Fibroblast of lung (primary cell): ENCODE measurements at regions not wholly inside any gene's neighbourhood (a gene's known extent, or its start where the extent isn't known, plus 50 kb on each side); places are given as distances from the start of the nearest gene placed in this dataset.
"Not testable (repeated sequence)": the region's sequence is repeated elsewhere in the genome, so short reads cannot be mapped to it uniquely, and the experiment has no call there.

Experiments
- DNase-seq, 2 donors: peaks; one replicate each; pipeline versions ENCODE4 v3.0.0 to v3.0.0-alpha.2; 2010; ENCODE audit warnings: low read depth in 2 of 2
- H2AFZ ChIP-seq: 2 replicates; pipeline ENCODE4 v1.5.1; 2012; ENCODE audit warnings: low read length, control low read depth, inconsistent platforms
- H3K27ac ChIP-seq: 2 replicates; pipeline ENCODE4 v1.5.1; 2011; ENCODE audit warnings: low read length, control low read depth; ENCODE audit not compliant: insufficient read depth
- H3K27me3 ChIP-seq: 2 replicates; pipeline ENCODE4 v1.5.1; 2011; ENCODE audit warnings: mild to moderate bottlenecking, low read length; ENCODE audit not compliant: control insufficient read depth, insufficient read depth
- H3K36me3 ChIP-seq: 2 replicates; pipeline ENCODE4 v1.5.1; 2011; ENCODE audit warnings: low read length; ENCODE audit not compliant: control insufficient read depth, insufficient read depth
- H3K4me1 ChIP-seq: 2 replicates; pipeline ENCODE4 v1.5.1; 2011; ENCODE audit warnings: low read length; ENCODE audit not compliant: control insufficient read depth, insufficient read depth; ENCODE audit errors: extremely low read depth
- H3K4me2 ChIP-seq: 2 replicates; pipeline ENCODE4 v1.5.1; 2011; ENCODE audit warnings: low read length, control low read depth; ENCODE audit not compliant: insufficient read depth; ENCODE audit errors: extremely low read depth
- H3K4me3 ChIP-seq, 4 experiments: fragments of 200-600 bp in 1 of 4; sonication (generic) in 1 of 4; replicated peaks in 1 of 4; 2 replicates each; pipeline ENCODE4 v1.5.1; 2011 to 2016; ENCODE audit warnings: low read length in 4 of 4, low read depth in 3 of 4, mild to moderate bottlenecking in 3 of 4, control low read depth in 2 of 4, inconsistent platforms in 1 of 4, mixed read lengths in 1 of 4; ENCODE audit not compliant: insufficient read depth in 1 of 4; ENCODE audit errors: control extremely low read depth in 1 of 4
- H3K79me2 ChIP-seq: 2 replicates; pipeline ENCODE4 v1.5.1; 2012; ENCODE audit warnings: mild to moderate bottlenecking, low read length, inconsistent platforms; ENCODE audit not compliant: control insufficient read depth, insufficient read depth
- H3K9ac ChIP-seq: 2 replicates; pipeline ENCODE4 v1.5.1; 2011; ENCODE audit warnings: mild to moderate bottlenecking, low read length, control low read depth; ENCODE audit not compliant: insufficient read depth
- H3K9me3 ChIP-seq: 2 replicates; pipeline ENCODE4 v1.5.1; 2012; ENCODE audit warnings: low read depth, low read length; ENCODE audit not compliant: control insufficient read depth, insufficient read depth
- H4K20me1 ChIP-seq: 2 replicates; pipeline ENCODE4 v1.5.1; 2011; ENCODE audit warnings: low read length; ENCODE audit not compliant: control insufficient read depth, insufficient read depth; ENCODE audit errors: extremely low read depth
- EZH2 ChIP-seq: IDR thresholded peaks from 2 replicates; pipeline ENCODE4 v1.5.1; 2012; ENCODE audit warnings: low read length, control low read depth, mild to moderate bottlenecking; ENCODE audit errors: missing control alignments
- TF ChIP-seq, protein P1 (sequence below), 2 donors: IDR thresholded peaks in 1 of 2; conservative IDR thresholded peaks in 1 of 2; 1 replicate in 1 of 2; 2 replicates in 1 of 2; pipeline ENCODE4 v1.5.1; 2011 to 2012; ENCODE audit warnings: low read length in 2 of 2, control low read depth in 1 of 2, inconsistent platforms in 1 of 2, low read depth in 1 of 2, mild to moderate bottlenecking in 1 of 2

DNA sequence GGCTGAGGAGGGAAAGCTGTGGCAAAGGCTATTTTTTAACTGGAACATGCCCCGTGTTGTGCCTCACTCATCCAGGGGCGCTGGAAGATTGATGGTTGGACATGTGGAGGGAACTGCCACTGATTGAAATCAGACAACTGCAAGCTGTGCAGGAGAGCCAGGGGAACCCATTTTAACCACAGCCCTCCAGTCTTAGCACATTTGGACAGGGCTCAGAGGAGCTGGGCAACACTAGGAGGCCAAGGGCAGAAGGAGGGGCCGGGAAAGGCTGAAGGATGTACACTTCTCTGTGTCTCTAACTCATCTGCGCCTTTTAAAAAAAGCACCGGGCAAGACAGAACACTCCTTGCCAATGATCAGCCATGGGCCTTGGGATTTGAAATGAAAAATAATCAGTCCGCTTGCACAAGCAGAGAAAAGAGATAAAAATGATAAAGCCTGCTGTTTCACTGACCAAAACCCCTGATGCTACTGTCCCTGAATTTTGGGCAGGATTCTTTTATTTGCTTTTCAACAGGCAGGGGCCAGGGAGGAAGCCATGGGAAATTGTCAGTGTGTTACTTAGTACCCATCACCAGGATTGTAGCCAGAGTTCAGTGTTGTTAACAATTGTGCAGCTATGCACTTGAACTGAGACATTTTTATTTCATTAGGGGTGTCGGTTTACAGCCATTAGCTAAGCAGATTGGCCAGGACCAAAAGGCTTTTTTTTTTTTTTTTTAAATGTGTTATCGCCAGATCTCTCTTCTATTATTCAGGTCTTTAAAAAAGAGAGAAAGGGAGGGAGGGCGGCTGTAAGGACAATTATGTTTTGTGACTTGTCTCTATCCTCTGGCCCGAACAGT lies 109.3 kb upstream of the EYA4 start:
- H3K27ac ChIP-seq, result no peak overlapping the region
- H3K27me3 ChIP-seq, result no peaks in the 10 kb centered on the region
- H4K20me1 ChIP-seq, result no peaks in the 10 kb centered on the region
- no peaks in the 10 kb centered on the region for H3K9me3 ChIP-seq
- no peak overlapping the region for H3K4me2 ChIP-seq
- TF ChIP-seq, protein P1, sequence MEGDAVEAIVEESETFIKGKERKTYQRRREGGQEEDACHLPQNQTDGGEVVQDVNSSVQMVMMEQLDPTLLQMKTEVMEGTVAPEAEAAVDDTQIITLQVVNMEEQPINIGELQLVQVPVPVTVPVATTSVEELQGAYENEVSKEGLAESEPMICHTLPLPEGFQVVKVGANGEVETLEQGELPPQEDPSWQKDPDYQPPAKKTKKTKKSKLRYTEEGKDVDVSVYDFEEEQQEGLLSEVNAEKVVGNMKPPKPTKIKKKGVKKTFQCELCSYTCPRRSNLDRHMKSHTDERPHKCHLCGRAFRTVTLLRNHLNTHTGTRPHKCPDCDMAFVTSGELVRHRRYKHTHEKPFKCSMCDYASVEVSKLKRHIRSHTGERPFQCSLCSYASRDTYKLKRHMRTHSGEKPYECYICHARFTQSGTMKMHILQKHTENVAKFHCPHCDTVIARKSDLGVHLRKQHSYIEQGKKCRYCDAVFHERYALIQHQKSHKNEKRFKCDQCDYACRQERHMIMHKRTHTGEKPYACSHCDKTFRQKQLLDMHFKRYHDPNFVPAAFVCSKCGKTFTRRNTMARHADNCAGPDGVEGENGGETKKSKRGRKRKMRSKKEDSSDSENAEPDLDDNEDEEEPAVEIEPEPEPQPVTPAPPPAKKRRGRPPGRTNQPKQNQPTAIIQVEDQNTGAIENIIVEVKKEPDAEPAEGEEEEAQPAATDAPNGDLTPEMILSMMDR (conservative IDR thresholded peaks at IDR 0.05 in 1 of 2, IDR thresholded peaks at IDR 0.05 in 1 of 2; ENCODE audit: low read depth in 1 of 2, low read length in 2 of 2), result no peak
- no peak for TF ChIP-seq EZH2
- H3K79me2 ChIP-seq, result no peaks in the 10 kb centered on the region
- H2AFZ ChIP-seq, result no peak overlapping the region
- H3K9ac ChIP-seq, result no peak overlapping the region
- no peak overlapping the region for H3K4me3 ChIP-seq
- no peaks in the 10 kb centered on the region for H3K36me3 ChIP-seq
- no peaks in the 10 kb centered on the region for H3K4me1 ChIP-seq
- peak; percentile 64 to 71 for DNase-seq

DNA sequence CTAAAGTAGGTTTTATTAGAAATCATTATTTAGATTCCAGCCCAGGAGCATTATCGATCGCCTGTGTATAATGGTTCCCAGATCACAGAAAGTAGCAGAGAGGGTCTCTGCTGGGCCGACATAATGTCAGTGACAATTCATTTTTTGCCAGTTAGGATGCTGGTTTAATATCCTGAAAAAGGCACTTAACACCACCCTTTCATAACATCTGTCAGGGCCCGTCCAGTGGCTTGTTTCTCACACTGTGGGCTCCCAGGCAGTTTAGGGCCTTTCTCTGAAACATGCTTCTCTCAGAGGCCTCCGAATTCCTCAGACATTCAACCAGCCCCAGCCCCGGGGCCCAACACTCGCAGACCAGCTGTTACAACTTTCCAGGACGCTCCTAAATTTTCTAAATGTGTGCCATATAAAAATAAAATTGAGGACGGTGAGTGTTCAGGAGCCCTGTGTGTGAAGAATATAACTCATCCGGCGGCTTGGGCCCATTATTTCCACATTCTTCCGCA lies 108.6 kb upstream of the EYA4 start:
- H3K4me1 ChIP-seq, result no peaks in the 10 kb centered on the region
- H3K27ac ChIP-seq, result no peak overlapping the region
- H3K4me2 ChIP-seq, result no peak overlapping the region
- H3K9ac ChIP-seq, result no peak overlapping the region
- DNase-seq, result peak in 1 of 2 donors; percentile 38
- TF ChIP-seq, protein P1 (conservative IDR thresholded peaks at IDR 0.05 in 1 of 2, IDR thresholded peaks at IDR 0.05 in 1 of 2; ENCODE audit: low read depth in 1 of 2, low read length in 2 of 2), result no peak
- no peak for TF ChIP-seq EZH2
- H3K9me3 ChIP-seq, result no peaks in the 10 kb centered on the region
- H3K27me3 ChIP-seq, result no peaks in the 10 kb centered on the region
- no peaks in the 10 kb centered on the region for H3K79me2 ChIP-seq
- H4K20me1 ChIP-seq, result no peaks in the 10 kb centered on the region
- H2AFZ ChIP-seq, result no peak overlapping the region
- H3K4me3 ChIP-seq, result no peak overlapping the region
- no peaks in the 10 kb centered on the region for H3K36me3 ChIP-seq

DNA sequence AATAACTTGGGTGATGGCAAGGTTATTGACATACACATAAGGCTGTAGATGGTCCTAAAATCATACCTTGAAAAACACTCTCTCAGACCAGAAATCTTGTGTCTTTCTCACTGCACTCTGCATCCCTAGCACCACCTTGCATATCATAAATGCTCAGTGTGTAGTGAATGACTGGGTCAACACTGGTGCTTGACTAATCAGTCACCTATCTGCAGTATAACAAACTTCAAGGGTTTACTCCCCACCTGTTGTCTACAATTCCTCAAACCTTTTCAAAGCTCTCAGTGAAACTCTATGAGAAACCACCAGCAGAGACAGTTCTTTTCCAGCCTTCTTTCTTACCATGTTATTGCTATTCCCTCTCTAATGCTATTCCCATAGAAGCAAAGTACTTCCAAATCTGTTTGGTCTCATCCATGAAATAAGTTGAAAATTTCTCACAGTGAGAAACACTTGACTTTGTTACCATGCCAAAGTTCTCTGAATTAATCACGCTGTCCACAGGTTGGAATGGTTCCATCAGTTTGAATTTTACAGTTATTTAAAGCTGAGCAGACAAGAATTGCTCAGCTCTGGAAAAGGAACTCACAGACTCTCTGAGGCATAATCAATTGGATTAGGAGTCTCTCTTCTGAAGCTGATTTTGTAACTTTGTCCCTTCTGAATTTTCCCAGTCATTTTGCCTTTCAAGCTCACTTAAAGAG lies 104.8 kb upstream of the EYA4 start:
- peak in 1 of 2 donors; percentile 29 for DNase-seq
- no peak overlapping the region for H3K4me3 ChIP-seq
- H3K9ac ChIP-seq, result no peak overlapping the region
- no peak overlapping the region for H3K27ac ChIP-seq
- H3K9me3 ChIP-seq, result no peaks in the 10 kb centered on the region
- no peaks in the 10 kb centered on the region for H3K36me3 ChIP-seq
- no peak for TF ChIP-seq EZH2
- no peak overlapping the region for H2AFZ ChIP-seq
- no peak overlapping the region for H3K4me2 ChIP-seq
- no peaks in the 10 kb centered on the region for H3K4me1 ChIP-seq
- no peaks in the 10 kb centered on the region for H4K20me1 ChIP-seq
- no peaks in the 10 kb centered on the region for H3K27me3 ChIP-seq
- no peaks in the 10 kb centered on the region for H3K79me2 ChIP-seq

DNA sequence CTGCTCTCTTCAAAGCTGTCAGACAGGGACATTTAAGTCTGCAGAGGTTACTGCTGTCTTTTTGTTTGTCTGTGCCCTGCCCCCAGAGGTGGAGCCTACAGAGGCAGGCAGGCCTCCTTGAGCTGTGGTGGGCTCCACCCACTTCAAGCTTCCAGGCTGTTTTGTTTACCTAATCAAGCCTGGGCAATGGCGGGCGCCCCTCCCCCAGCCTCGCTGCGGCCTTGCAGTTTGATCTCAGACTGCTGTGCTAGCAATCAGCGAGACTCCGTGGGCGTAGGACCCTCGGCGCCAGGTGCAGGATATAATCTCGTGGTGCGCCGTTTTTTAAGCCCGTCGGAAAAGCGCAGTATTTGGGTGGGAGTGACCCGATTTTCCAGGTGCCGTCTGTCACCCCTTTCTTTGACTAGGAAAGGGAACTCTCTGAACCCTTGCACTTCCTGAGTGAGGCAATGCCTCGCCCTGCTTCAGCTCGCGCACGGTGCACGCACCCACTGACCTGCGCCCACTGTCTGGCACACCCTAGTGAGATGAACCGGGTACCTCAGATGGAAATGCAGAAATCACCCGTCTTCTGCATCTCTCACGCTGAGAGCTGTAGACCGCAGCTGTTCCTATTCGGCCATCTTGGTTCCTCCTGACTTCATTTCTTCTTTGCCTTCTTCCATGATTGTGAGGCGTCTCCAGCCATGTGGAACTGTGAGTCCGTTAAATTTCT lies 93.5 kb upstream of the EYA4 start:
- not testable (repeated sequence) for H3K4me3 ChIP-seq, H3K4me1 ChIP-seq, DNase-seq, H4K20me1 ChIP-seq, H3K79me2 ChIP-seq, H3K27me3 ChIP-seq, H3K36me3 ChIP-seq, H3K9ac ChIP-seq, H3K4me2 ChIP-seq, H3K9me3 ChIP-seq, H3K27ac ChIP-seq, H2AFZ ChIP-seq
